MM.1S (cell line): ENCODE measurements at regions not wholly inside any gene's neighbourhood (a gene's known extent, or its start where the extent isn't known, plus 50 kb on each side); places are given as distances from the start of the nearest gene placed in this dataset.

ENCODE experiments used
- EZH2 ChIP-seq: fragments of 300-600 bp; sonication (generic); optimal IDR thresholded peaks from 2 replicates; pipeline ENCODE3; 2017; ENCODE audit warnings: low read depth, mild to moderate bottlenecking, antibody characterized with exemption, low read length, mixed read lengths
- EZH2phosphoT487 ChIP-seq: fragments of 300-600 bp; sonication (generic); IDR thresholded peaks from 2 replicates; pipeline ENCODE4 v1.6.1; 2018; ENCODE audit warnings: antibody characterized with exemption, low read length
- TF ChIP-seq, protein P1 (sequence below): fragments of 300-600 bp; sonication (generic); IDR thresholded peaks from 2 replicates; pipeline ENCODE4 v1.5.1; 2016; ENCODE audit warnings: antibody characterized with exemption, low read length, mixed read lengths

DNA sequence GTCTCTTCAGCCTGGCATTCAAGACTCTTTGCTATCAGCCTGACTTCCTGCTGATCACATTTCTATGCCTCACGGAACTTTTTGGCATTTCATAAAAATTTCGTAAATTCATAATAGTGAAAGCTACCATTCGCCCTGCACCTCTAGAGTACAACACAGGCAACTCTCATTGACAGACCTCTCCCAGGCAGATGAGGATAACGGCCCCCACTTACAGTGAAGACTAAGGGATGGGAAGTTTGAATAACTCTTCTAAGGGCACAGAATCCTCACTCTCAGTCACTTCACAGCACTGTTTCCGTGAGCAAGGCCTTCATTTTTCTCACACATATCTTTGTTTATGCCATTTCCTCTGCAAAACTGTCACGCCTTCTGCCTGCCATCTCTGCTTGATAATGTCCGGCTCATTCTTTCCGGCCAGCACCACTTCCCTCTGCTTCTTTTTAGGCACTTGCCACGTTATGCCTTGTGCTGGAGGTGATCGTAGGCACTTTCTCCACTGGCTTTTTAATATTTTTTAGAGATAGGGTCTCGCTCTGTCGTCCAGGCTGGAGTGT, 224.1 kb upstream of the HES1 start:
- TF ChIP-seq EZH2: no peak
- TF ChIP-seq, protein P1, sequence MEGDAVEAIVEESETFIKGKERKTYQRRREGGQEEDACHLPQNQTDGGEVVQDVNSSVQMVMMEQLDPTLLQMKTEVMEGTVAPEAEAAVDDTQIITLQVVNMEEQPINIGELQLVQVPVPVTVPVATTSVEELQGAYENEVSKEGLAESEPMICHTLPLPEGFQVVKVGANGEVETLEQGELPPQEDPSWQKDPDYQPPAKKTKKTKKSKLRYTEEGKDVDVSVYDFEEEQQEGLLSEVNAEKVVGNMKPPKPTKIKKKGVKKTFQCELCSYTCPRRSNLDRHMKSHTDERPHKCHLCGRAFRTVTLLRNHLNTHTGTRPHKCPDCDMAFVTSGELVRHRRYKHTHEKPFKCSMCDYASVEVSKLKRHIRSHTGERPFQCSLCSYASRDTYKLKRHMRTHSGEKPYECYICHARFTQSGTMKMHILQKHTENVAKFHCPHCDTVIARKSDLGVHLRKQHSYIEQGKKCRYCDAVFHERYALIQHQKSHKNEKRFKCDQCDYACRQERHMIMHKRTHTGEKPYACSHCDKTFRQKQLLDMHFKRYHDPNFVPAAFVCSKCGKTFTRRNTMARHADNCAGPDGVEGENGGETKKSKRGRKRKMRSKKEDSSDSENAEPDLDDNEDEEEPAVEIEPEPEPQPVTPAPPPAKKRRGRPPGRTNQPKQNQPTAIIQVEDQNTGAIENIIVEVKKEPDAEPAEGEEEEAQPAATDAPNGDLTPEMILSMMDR: no peak
- no peak for TF ChIP-seq EZH2phosphoT487
